HCT116 (cell line): ENCODE measurements at regions not wholly inside any gene's neighbourhood (a gene's known extent, or its start where the extent isn't known, plus 50 kb on each side); places are given as distances from the start of the nearest gene placed in this dataset.

Source experiments
- ATAC-seq: fragments of 200-7000 bp; cut with Tn5 transposase; 2 replicates; pipeline ENCODE4 v1.9.1; 2020; ENCODE audit warnings: mild to moderate bottlenecking, moderate library complexity
- BruUV-seq: library from RNA; stranded (reverse); fragments of 400-500 nt; replicated peaks from 2 replicates; lab custom pipeline; 2021; lab: Mats Ljungman, UMichigan
- CTCF ChIA-PET: fragments of 300-600 bp; sonication (Branson Sonifier 250); formaldehyde crosslinking; loops from one replicate; lab custom pipeline; 2021; ENCODE audit warnings: antibody characterized with exemption; lab: Charles Lee
- POLR2A ChIA-PET: fragments of 300-600, 350-600 bp; sonication (Branson Sonifier 250); formaldehyde crosslinking; loops from one replicate; lab custom pipeline; 2021; ENCODE audit warnings: antibody characterized with exemption; lab: Charles Lee
- RAD21 ChIA-PET, 2 experiments: fragments of 300-600 bp; sonication (Branson Sonifier 250); formaldehyde crosslinking; loops; one replicate each; lab custom pipeline; 2023; ENCODE audit warnings: low total read pairs in 2 of 2; ENCODE audit not compliant: uncharacterized antibody in 2 of 2, unreplicated experiment in 2 of 2, low non-redundant PET in 1 of 2; lab: Charles Lee
- DNase-seq: peaks from one replicate; pipeline ENCODE4 v3.0.0-alpha.2; 2010; ENCODE audit warnings: low read depth, low spot score
- H2AFZ ChIP-seq: fragments of 200-600 bp; shearing (Covaris generic), sonication (generic); 2 replicates; pipeline ENCODE4 v1.6.1; 2017; ENCODE audit warnings: low read depth, mixed run types, mixed read lengths, antibody characterized with exemption, low read length; ENCODE audit not compliant: poor library complexity, severe bottlenecking
- H3K27ac ChIP-seq: 2 replicates; pipeline ENCODE4 v1.5.1; 2012; ENCODE audit warnings: low read depth, low read length
- H3K27me3 ChIP-seq: fragments of 200-600 bp; sonication (generic); 2 replicates; pipeline ENCODE4 v1.6.1; 2016; ENCODE audit warnings: mixed run types, low read length, mixed read lengths; ENCODE audit not compliant: insufficient read depth
- H3K36me3 ChIP-seq, 2 experiments: fragments of 200-500 bp in 1 of 2; fragments of 200-600 bp in 1 of 2; sonication (Bioruptor generic) in 1 of 2; sonication (generic) in 1 of 2; 2 replicates each; pipeline versions ENCODE4 v1.5.1 to v1.6.1; 2014 to 2016; ENCODE audit warnings: low read length in 2 of 2, inconsistent platforms in 1 of 2, mixed read lengths in 1 of 2, mixed run types in 1 of 2; ENCODE audit not compliant: insufficient read depth in 2 of 2, control insufficient read depth in 1 of 2
- H3K4me1 ChIP-seq, 2 experiments: fragments of 200-600 bp in 1 of 2; sonication (generic) in 1 of 2; 2 replicates each; pipeline versions ENCODE4 v1.5.1 to v1.6.1; 2012 to 2017; ENCODE audit warnings: low read length in 2 of 2, inconsistent platforms in 1 of 2, mild to moderate bottlenecking in 1 of 2, mixed read lengths in 1 of 2, mixed run types in 1 of 2, moderate library complexity in 1 of 2; ENCODE audit not compliant: insufficient read depth in 2 of 2, control insufficient read depth in 1 of 2
- H3K4me2 ChIP-seq: fragments of 200-600 bp; sonication (generic); 2 replicates; pipeline ENCODE4 v1.6.1; 2017; ENCODE audit warnings: mixed run types, low read length, mixed read lengths
- H3K4me3 ChIP-seq, 2 experiments: fragments of 200-600 bp in 1 of 2; sonication (generic) in 1 of 2; replicated peaks in 1 of 2; 2 replicates each; pipeline ENCODE4 v1.5.1; 2011 to 2016; ENCODE audit warnings: low read length in 2 of 2, control low read depth in 1 of 2, low read depth in 1 of 2, mild to moderate bottlenecking in 1 of 2, mixed read lengths in 1 of 2, mixed run types in 1 of 2
- H3K79me2 ChIP-seq: fragments of 200-600 bp; sonication (generic); 2 replicates; pipeline ENCODE4 v1.6.1; 2017; ENCODE audit warnings: mild to moderate bottlenecking, mixed run types, low read length, moderate library complexity, mixed read lengths; ENCODE audit not compliant: insufficient read depth
- H3K9ac ChIP-seq: fragments of 200-600 bp; sonication (generic); 2 replicates; pipeline ENCODE4 v1.6.1; 2016; ENCODE audit warnings: low read length, mixed read lengths
- H3K9me2 ChIP-seq: fragments of 200-600 bp; sonication (generic), shearing (Covaris generic); 2 replicates; pipeline ENCODE4 v1.6.1; 2017; ENCODE audit warnings: mixed run types, mild to moderate bottlenecking, moderate library complexity; ENCODE audit not compliant: insufficient read depth
- H3K9me3 ChIP-seq, 2 experiments: fragments of 200-500 bp in 1 of 2; fragments of 200-600 bp in 1 of 2; sonication (Bioruptor generic) in 1 of 2; sonication (generic) in 1 of 2; 2 replicates each; pipeline ENCODE4 v1.6.1; 2014 to 2017; ENCODE audit warnings: low read length in 2 of 2, mixed read lengths in 2 of 2, inconsistent platforms in 1 of 2, low read depth in 1 of 2, mild to moderate bottlenecking in 1 of 2, mixed run types in 1 of 2, moderate library complexity in 1 of 2; ENCODE audit not compliant: control insufficient read depth in 1 of 2, insufficient read depth in 1 of 2
- H4K20me1 ChIP-seq: fragments of 200-600 bp; sonication (generic), shearing (Covaris generic); 2 replicates; pipeline ENCODE4 v1.6.1; 2017; ENCODE audit warnings: mixed run types, mild to moderate bottlenecking, moderate library complexity; ENCODE audit not compliant: insufficient read depth
- ATF3 ChIP-seq: IDR thresholded peaks from 2 replicates; pipeline ENCODE4 v1.6.1; 2012
- CBX3 ChIP-seq: IDR thresholded peaks from 2 replicates; pipeline ENCODE4 v1.6.1; 2012; ENCODE audit warnings: low read depth
- EGR1 ChIP-seq: IDR thresholded peaks from 2 replicates; pipeline ENCODE4 v1.6.1; 2012; ENCODE audit warnings: low read depth
- ELF1 ChIP-seq: IDR thresholded peaks from 2 replicates; pipeline ENCODE4 v1.6.1; 2012; ENCODE audit warnings: low read depth, borderline replicate concordance
- EZH2 ChIP-seq: fragments of 200-600 bp; sonication (generic); IDR thresholded peaks from 2 replicates; pipeline ENCODE4 v1.6.1; 2017; ENCODE audit warnings: antibody characterized with exemption, mixed run types
- EZH2phosphoT487 ChIP-seq: fragments of 200-600 bp; IDR thresholded peaks from 2 replicates; pipeline ENCODE4 v1.6.1; 2018; ENCODE audit warnings: antibody characterized with exemption, borderline replicate concordance
- JUND ChIP-seq: IDR thresholded peaks from 2 replicates; pipeline ENCODE4 v1.6.1; 2012
- MAX ChIP-seq: IDR thresholded peaks from 2 replicates; pipeline ENCODE4 v1.6.1; 2012
- POLR2A ChIP-seq: IDR thresholded peaks from 2 replicates; pipeline ENCODE4 v1.7.0; 2011; ENCODE audit warnings: borderline replicate concordance; ENCODE audit not compliant: insufficient read depth, insufficient read length; ENCODE audit errors: extremely low read depth
- POLR2AphosphoS5 ChIP-seq: IDR thresholded peaks from 2 replicates; pipeline ENCODE4 v1.6.1; 2011; ENCODE audit warnings: mild to moderate bottlenecking, low read depth, low read length, moderate library complexity
- SIN3A ChIP-seq: IDR thresholded peaks from 2 replicates; pipeline ENCODE4 v1.6.1; 2012; ENCODE audit warnings: low read depth
- SRF ChIP-seq: IDR thresholded peaks from 2 replicates; pipeline ENCODE4 v1.6.1; 2012; ENCODE audit warnings: low read depth
- TCF7L2 ChIP-seq: IDR thresholded peaks from 2 replicates; pipeline ENCODE4 v1.7.0; 2011; ENCODE audit warnings: borderline replicate concordance, inconsistent platforms; ENCODE audit not compliant: insufficient read depth, insufficient read length; ENCODE audit errors: extremely low read depth
- ZBTB33 ChIP-seq: IDR thresholded peaks from 2 replicates; pipeline ENCODE4 v1.6.1; 2011; ENCODE audit warnings: mild to moderate bottlenecking, low read length, moderate library complexity; ENCODE audit not compliant: insufficient replicate concordance; ENCODE audit errors: extremely low read depth
- ZFX ChIP-seq: fragments of 450-650 bp; IDR thresholded peaks from 2 replicates; pipeline ENCODE4 v1.6.1; 2017
- ZNF274 ChIP-seq: fragments of 200-500 bp; sonication (Bioruptor generic); IDR thresholded peaks from 2 replicates; pipeline ENCODE4 v1.6.1; 2014; ENCODE audit warnings: mild to moderate bottlenecking, low read depth, low read length, inconsistent platforms
- intact Hi-C: fragments of 100-400 bp; cut with micrococcal nuclease; formaldehyde crosslinking; loops from 2 replicates; pipeline ENCODE4 v1.10.0; 2022
- TF ChIP-seq, protein P1 (sequence below): IDR thresholded peaks from 2 replicates; pipeline ENCODE4 v1.6.1; 2012; ENCODE audit warnings: low read depth

GRCh38 chr16:86880316-86881117 lies 302.2 kb downstream of the FOXL1 start:
- no peak for TF ChIP-seq EGR1
- no peak for TF ChIP-seq EZH2phosphoT487
- TF ChIP-seq, protein P1, sequence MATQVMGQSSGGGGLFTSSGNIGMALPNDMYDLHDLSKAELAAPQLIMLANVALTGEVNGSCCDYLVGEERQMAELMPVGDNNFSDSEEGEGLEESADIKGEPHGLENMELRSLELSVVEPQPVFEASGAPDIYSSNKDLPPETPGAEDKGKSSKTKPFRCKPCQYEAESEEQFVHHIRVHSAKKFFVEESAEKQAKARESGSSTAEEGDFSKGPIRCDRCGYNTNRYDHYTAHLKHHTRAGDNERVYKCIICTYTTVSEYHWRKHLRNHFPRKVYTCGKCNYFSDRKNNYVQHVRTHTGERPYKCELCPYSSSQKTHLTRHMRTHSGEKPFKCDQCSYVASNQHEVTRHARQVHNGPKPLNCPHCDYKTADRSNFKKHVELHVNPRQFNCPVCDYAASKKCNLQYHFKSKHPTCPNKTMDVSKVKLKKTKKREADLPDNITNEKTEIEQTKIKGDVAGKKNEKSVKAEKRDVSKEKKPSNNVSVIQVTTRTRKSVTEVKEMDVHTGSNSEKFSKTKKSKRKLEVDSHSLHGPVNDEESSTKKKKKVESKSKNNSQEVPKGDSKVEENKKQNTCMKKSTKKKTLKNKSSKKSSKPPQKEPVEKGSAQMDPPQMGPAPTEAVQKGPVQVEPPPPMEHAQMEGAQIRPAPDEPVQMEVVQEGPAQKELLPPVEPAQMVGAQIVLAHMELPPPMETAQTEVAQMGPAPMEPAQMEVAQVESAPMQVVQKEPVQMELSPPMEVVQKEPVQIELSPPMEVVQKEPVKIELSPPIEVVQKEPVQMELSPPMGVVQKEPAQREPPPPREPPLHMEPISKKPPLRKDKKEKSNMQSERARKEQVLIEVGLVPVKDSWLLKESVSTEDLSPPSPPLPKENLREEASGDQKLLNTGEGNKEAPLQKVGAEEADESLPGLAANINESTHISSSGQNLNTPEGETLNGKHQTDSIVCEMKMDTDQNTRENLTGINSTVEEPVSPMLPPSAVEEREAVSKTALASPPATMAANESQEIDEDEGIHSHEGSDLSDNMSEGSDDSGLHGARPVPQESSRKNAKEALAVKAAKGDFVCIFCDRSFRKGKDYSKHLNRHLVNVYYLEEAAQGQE, result no peak
- no peak for TF ChIP-seq CBX3
- no peak for TF ChIP-seq POLR2AphosphoS5
- TF ChIP-seq SRF, result no peak
- TF ChIP-seq ZNF274, result no peak
- TF ChIP-seq TCF7L2, result no peak
- no peak for TF ChIP-seq MAX
- TF ChIP-seq JUND, result no peak
- no peak for TF ChIP-seq ELF1
- TF ChIP-seq POLR2A, result no peak
- no peak for TF ChIP-seq ZFX
- TF ChIP-seq EZH2, result no peak
- no peak for TF ChIP-seq SIN3A
- no peak for TF ChIP-seq ZBTB33
- no peak for TF ChIP-seq ATF3
- no peak overlapping the region for H2AFZ ChIP-seq
- H3K79me2 ChIP-seq, result no peaks in the 10 kb centered on the region
- no peak for ATAC-seq
- ChIA-PET RAD21 (no interaction called here), POLR2A (no interaction called here), CTCF (no interaction called here)
- H3K36me3 ChIP-seq, result no peaks in the 10 kb centered on the region
- no peaks in the 10 kb centered on the region for H4K20me1 ChIP-seq
- intact Hi-C loops, result no loop called here
- no peak overlapping the region for H3K4me3 ChIP-seq
- no peak overlapping the region for H3K27ac ChIP-seq
- H3K4me1 ChIP-seq, result no peaks in the 10 kb centered on the region
- no peaks in the 10 kb centered on the region for H3K9me3 ChIP-seq
- BruUV-seq, result no TSS peak
- H3K9me2 ChIP-seq, result no peaks in the 10 kb centered on the region
- no peak for DNase-seq
- H3K27me3 ChIP-seq, result peaks cover 41% of the 10 kb centered on the region
- H3K9ac ChIP-seq, result no peak overlapping the region
- H3K4me2 ChIP-seq, result no peak overlapping the region
